H1 (cell line): ENCODE measurements at regions not wholly inside any gene's neighbourhood (a gene's known extent, or its start where the extent isn't known, plus 50 kb on each side); places are given as distances from the start of the nearest gene placed in this dataset.
A peak's percentile ranks its signal among the peaks of the same experiment; 100 is the strongest.

Experiments
- CTCF ChIA-PET: fragments of 300-600 bp; sonication (Branson Sonifier 250); formaldehyde crosslinking; loops from one replicate; lab custom pipeline; 2021; ENCODE audit not compliant: partially characterized antibody; lab: Charles Lee
- POLR2A ChIA-PET: fragments of 300-600 bp; sonication (Branson Sonifier 250); formaldehyde crosslinking; loops from one replicate; lab custom pipeline; 2021; ENCODE audit warnings: inconsistent platforms; ENCODE audit not compliant: partially characterized antibody; lab: Charles Lee
- DNase-seq, 2 experiments: peaks; one replicate each; pipeline versions ENCODE4 v3.0.0 to v3.0.0-alpha.2; 2010 to 2022; ENCODE audit warnings: low spot score in 2 of 2, low read depth in 1 of 2, mixed read lengths in 1 of 2
- FAIRE-seq: peaks from 2 replicates; lab custom pipeline; 2011; peaks lifted over from hg19 to GRCh38; lab: Jason Lieb, UNC
- H2AFZ ChIP-seq: 2 replicates; pipeline ENCODE4 v1.8.1; 2012; ENCODE audit warnings: low read length, inconsistent platforms
- H2AK5ac ChIP-seq: 2 replicates; pipeline ENCODE4 v1.6.1; 2013; ENCODE audit warnings: low read depth, low read length
- H2BK120ac ChIP-seq: replicated peaks from 2 replicates; pipeline ENCODE3; 2013; ENCODE audit warnings: low read depth, low read length, inconsistent platforms
- H2BK12ac ChIP-seq: 2 replicates; pipeline ENCODE4 v1.6.1; 2013; ENCODE audit warnings: low read depth, low read length
- H2BK15ac ChIP-seq: 2 replicates; pipeline ENCODE4 v1.6.1; 2013; ENCODE audit warnings: low read length
- H2BK20ac ChIP-seq: 2 replicates; pipeline ENCODE4 v1.6.1; 2013; ENCODE audit warnings: low read length
- H2BK5ac ChIP-seq: 2 replicates; pipeline ENCODE4 v1.6.1; 2013; ENCODE audit warnings: low read depth, low read length
- H3K14ac ChIP-seq: 2 replicates; pipeline ENCODE4 v1.6.1; 2013; ENCODE audit warnings: inconsistent platforms; ENCODE audit not compliant: insufficient read length
- H3K18ac ChIP-seq: 2 replicates; pipeline ENCODE4 v1.6.1; 2013; ENCODE audit warnings: low read length; ENCODE audit errors: extremely low read depth
- H3K23ac ChIP-seq: 2 replicates; pipeline ENCODE4 v1.6.1; 2013; ENCODE audit warnings: inconsistent platforms; ENCODE audit not compliant: insufficient read length
- H3K23me2 ChIP-seq: 2 replicates; pipeline ENCODE4 v1.6.1; 2013; ENCODE audit warnings: low read depth, low read length
- H3K27ac ChIP-seq: 2 replicates; pipeline ENCODE4 v1.6.1; 2011; ENCODE audit warnings: low read depth, low read length, inconsistent platforms
- H3K27me3 ChIP-seq, 4 experiments: replicated peaks in 1 of 4; 1 replicate in 1 of 4; 2 replicates in 3 of 4; pipeline versions ENCODE4 v1.6.1 to v1.8.1; 2011 to 2013; ENCODE audit warnings: low read length in 3 of 4, mild to moderate bottlenecking in 3 of 4, inconsistent platforms in 2 of 4, mixed read lengths in 2 of 4, moderate library complexity in 1 of 4; ENCODE audit not compliant: control insufficient read depth in 3 of 4, insufficient read depth in 3 of 4; ENCODE audit errors: extremely low read depth in 1 of 4
- H3K36me3 ChIP-seq, 4 experiments: 2 replicates each; pipeline versions ENCODE4 v1.6.1 to v1.8.1; 2011 to 2013; ENCODE audit warnings: mild to moderate bottlenecking in 4 of 4, low read length in 3 of 4, moderate library complexity in 2 of 4, control low read depth in 1 of 4, inconsistent platforms in 1 of 4; ENCODE audit not compliant: insufficient read depth in 4 of 4, control insufficient read depth in 2 of 4
- H3K4ac ChIP-seq: replicated peaks from 2 replicates; pipeline ENCODE3; 2013; ENCODE audit warnings: low read length, low read depth, mixed read lengths, inconsistent platforms; ENCODE audit not compliant: insufficient read length
- H3K4me1 ChIP-seq, 4 experiments: replicated peaks in 1 of 4; 1 replicate in 1 of 4; 2 replicates in 3 of 4; pipeline versions ENCODE4 v1.6.1 to v1.8.1; 2011 to 2013; ENCODE audit warnings: low read length in 3 of 4, inconsistent platforms in 2 of 4, mixed read lengths in 1 of 4; ENCODE audit not compliant: insufficient read depth in 4 of 4, control insufficient read depth in 3 of 4
- H3K4me2 ChIP-seq, 2 experiments: 2 replicates each; pipeline versions ENCODE4 v1.6.1 to v1.8.1; 2011 to 2013; ENCODE audit warnings: low read depth in 2 of 2, low read length in 2 of 2, control low read depth in 1 of 2, inconsistent platforms in 1 of 2, mild to moderate bottlenecking in 1 of 2; ENCODE audit not compliant: insufficient read depth in 1 of 2
- H3K4me3 ChIP-seq, 4 experiments: fragments of 200-600, 300-600 bp in 1 of 4; sonication (generic), shearing (Covaris generic), sonication (Bioruptor Twin) in 1 of 4; 2 replicates each; pipeline versions ENCODE4 v1.5.1 to v1.8.1; 2011 to 2016; ENCODE audit warnings: low read length in 4 of 4, low read depth in 3 of 4, control low read depth in 2 of 4, inconsistent platforms in 2 of 4, mild to moderate bottlenecking in 2 of 4, mixed read lengths in 1 of 4, moderate library complexity in 1 of 4; ENCODE audit not compliant: insufficient read depth in 2 of 4; ENCODE audit errors: extremely low read depth in 1 of 4
- H3K56ac ChIP-seq: replicated peaks from 2 replicates; pipeline ENCODE3; 2013; ENCODE audit warnings: low read depth, mild to moderate bottlenecking, mixed read lengths, low read length, inconsistent platforms; ENCODE audit not compliant: insufficient read length
- H3K79me1 ChIP-seq: 2 replicates; pipeline ENCODE4 v1.6.1; 2013; ENCODE audit warnings: low read depth, low read length, control low read depth
- H3K79me2 ChIP-seq, 2 experiments: 2 replicates each; pipeline versions ENCODE4 v1.6.1 to v1.8.1; 2012 to 2013; ENCODE audit warnings: low read length in 2 of 2, mild to moderate bottlenecking in 2 of 2, inconsistent platforms in 1 of 2; ENCODE audit not compliant: insufficient read depth in 2 of 2, control insufficient read depth in 1 of 2
- H3K9ac ChIP-seq, 4 experiments: replicated peaks in 1 of 4; 1 replicate in 1 of 4; 2 replicates in 3 of 4; pipeline versions ENCODE4 v1.6.1 to v1.8.1; 2011 to 2013; ENCODE audit warnings: low read depth in 3 of 4, low read length in 3 of 4, control low read depth in 2 of 4, mild to moderate bottlenecking in 2 of 4, moderate library complexity in 2 of 4, inconsistent platforms in 1 of 4; ENCODE audit errors: extremely low read depth in 1 of 4
- H3K9me3 ChIP-seq, 2 experiments: 2 replicates each; pipeline versions ENCODE4 v1.6.1 to v1.8.1; 2012 to 2013; ENCODE audit warnings: mild to moderate bottlenecking in 2 of 2, moderate library complexity in 2 of 2, control low read depth in 1 of 2, inconsistent platforms in 1 of 2, low read depth in 1 of 2, low read length in 1 of 2, mixed read lengths in 1 of 2; ENCODE audit not compliant: insufficient read depth in 2 of 2
- H4K20me1 ChIP-seq, 2 experiments: replicated peaks in 1 of 2; 2 replicates each; pipeline versions ENCODE3 to v1.8.1; 2011 to 2013; ENCODE audit warnings: inconsistent platforms in 2 of 2, low read length in 2 of 2, mild to moderate bottlenecking in 1 of 2; ENCODE audit not compliant: insufficient read depth in 2 of 2, control insufficient read depth in 1 of 2
- H4K5ac ChIP-seq: 2 replicates; pipeline ENCODE4 v1.6.1; 2013; ENCODE audit warnings: low read length, low read depth, mixed read lengths, inconsistent platforms; ENCODE audit not compliant: insufficient read length
- H4K8ac ChIP-seq: 2 replicates; pipeline ENCODE4 v1.8.0; 2013; ENCODE audit warnings: mild to moderate bottlenecking, moderate library complexity, low read length, inconsistent platforms; ENCODE audit not compliant: insufficient read depth; ENCODE audit errors: extremely low read depth
- H4K91ac ChIP-seq: replicated peaks from 2 replicates; pipeline ENCODE3; 2013; ENCODE audit warnings: low read length, mixed read lengths, inconsistent platforms; ENCODE audit not compliant: insufficient read length
- ASH2L ChIP-seq: fragments of 200-600, 300-600 bp; sonication (generic); IDR thresholded peaks from one replicate; pipeline ENCODE4 v1.7.1; 2017; ENCODE audit warnings: low read length
- CTCF ChIP-seq, 3 experiments: IDR thresholded peaks; 1 replicate in 2 of 3; 2 replicates in 1 of 3; pipeline versions ENCODE4 v1.5.1 to v1.6.1; 2011; ENCODE audit warnings: low read length in 3 of 3, mild to moderate bottlenecking in 3 of 3, inconsistent platforms in 2 of 3, low read depth in 1 of 3, moderate library complexity in 1 of 3; ENCODE audit not compliant: insufficient read depth in 1 of 3; ENCODE audit errors: control extremely low read depth in 1 of 3
- HDAC2 ChIP-seq, 2 experiments: fragments of 300-600 bp in 1 of 2; sonication (generic) in 1 of 2; IDR thresholded peaks; 2 replicates each; pipeline ENCODE4 v1.6.1; 2011 to 2012; ENCODE audit warnings: low read depth in 2 of 2, low read length in 2 of 2, mild to moderate bottlenecking in 2 of 2, moderate library complexity in 2 of 2, borderline replicate concordance in 1 of 2, inconsistent platforms in 1 of 2
- JUND ChIP-seq: IDR thresholded peaks from 2 replicates; pipeline ENCODE4 v1.6.1; 2011; ENCODE audit warnings: mild to moderate bottlenecking, improper control_type of control experiment, low read length
- KDM4A ChIP-seq: IDR thresholded peaks from one replicate; pipeline ENCODE4 v1.7.1; 2012; ENCODE audit warnings: low read depth, mild to moderate bottlenecking, moderate library complexity, low read length, inconsistent platforms; ENCODE audit not compliant: severe bottlenecking
- PHF8 ChIP-seq: fragments of 200-600 bp; sonication (generic); conservative IDR thresholded peaks from 2 replicates; pipeline ENCODE4 v1.7.1; 2012; ENCODE audit warnings: low read depth, mild to moderate bottlenecking, inconsistent platforms, low read length, moderate library complexity
- SAP30 ChIP-seq: fragments of 300-600 bp; sonication (generic); IDR thresholded peaks from 2 replicates; pipeline ENCODE4 v1.7.1; 2012; ENCODE audit warnings: low read length, moderate library complexity, mild to moderate bottlenecking, inconsistent platforms; ENCODE audit not compliant: insufficient read depth, insufficient replicate concordance
- SIRT6 ChIP-seq: IDR thresholded peaks from one replicate; pipeline ENCODE4 v1.7.1; 2012; ENCODE audit warnings: low read length, inconsistent platforms
- SP4 ChIP-seq: IDR thresholded peaks from 2 replicates; pipeline ENCODE4 v1.6.1; 2012; ENCODE audit warnings: low read length, inconsistent platforms
- SUZ12 ChIP-seq: fragments of 200-600 bp; sonication (generic); IDR thresholded peaks from 2 replicates; pipeline ENCODE4 v1.6.1; 2012; ENCODE audit warnings: mild to moderate bottlenecking, inconsistent platforms, low read length, moderate library complexity, mixed read lengths
- TAF1 ChIP-seq: IDR thresholded peaks from 2 replicates; pipeline ENCODE4 v1.6.1; 2011; ENCODE audit warnings: mild to moderate bottlenecking, low read depth, low read length
- TBP ChIP-seq: IDR thresholded peaks from 2 replicates; pipeline ENCODE4 v1.6.1; 2011; ENCODE audit warnings: low read depth, low read length, improper control_type of control experiment
- WGBS, 2 experiments: shearing (Covaris generic) in 1 of 2; methylation state at CpG; one replicate each; pipeline versions ENCODE4 v1.1.6 to v1.1.7; 2013 to 2015; ENCODE audit warnings: low lambda C conversion rate in 2 of 2, mixed read lengths in 2 of 2, inconsistent platforms in 1 of 2, low coverage in 1 of 2, missing lambda C conversion rate in 1 of 2; ENCODE audit not compliant: insufficient replicate concordance in 2 of 2, insufficient coverage in 1 of 2, insufficient read length in 1 of 2; ENCODE audit errors: extremely low coverage in 1 of 2, missing lambda C conversion rate in 1 of 2; 5-methylcytosine and 5-hydroxymethylcytosine counted together

- 0 out of 2 replicates have a peak overlapping the region, but pooled peaks have one; percentile 6 for H2AK5ac ChIP-seq
- H3K23ac ChIP-seq: no peak overlapping the region
- H3K4me2 ChIP-seq: no peak overlapping the region
- no peak overlapping the region for H4K8ac ChIP-seq
- no peaks in the 10 kb centered on the region for H3K36me3 ChIP-seq
- FAIRE-seq (no peak), DNase-seq (no peak)
- no peaks in the 10 kb centered on the region for H3K23me2 ChIP-seq
- no peaks in the 10 kb centered on the region for H3K27me3 ChIP-seq
- H2BK12ac ChIP-seq: no peak overlapping the region
- H3K9ac ChIP-seq: no peak overlapping the region
- ChIA-PET CTCF (interaction anchor here (0.7 to 1.5 kb wide), 3 partner anchors 13 to 114 kb away, joined by 3 to 6 read pairs (median 3); no protein-coding TSS in a partner anchor), POLR2A (interaction anchor here (0.5 kb wide), 1 partner anchor 14 kb away, joined by 3 read pairs; no protein-coding TSS in a partner anchor)
- H3K4me3 ChIP-seq: no peak overlapping the region
- no peaks in the 10 kb centered on the region for H3K9me3 ChIP-seq
- peaks cover 0 to 3% (median 1%) of the 10 kb centered on the region in 4 experiments; a peak in 2 of 7 replicates for H3K4me1 ChIP-seq
- H4K5ac ChIP-seq: no peak overlapping the region
- H2BK15ac ChIP-seq: no peak overlapping the region
- 90% methylated on average over 4 of the region's 4 CpGs; no CpG with 5 or more reads in 1 of the 2 experiments for WGBS, 2 experiments
- no peak overlapping the region for H3K14ac ChIP-seq
- H3K4ac ChIP-seq: no peak overlapping the region
- no peak overlapping the region for H2BK120ac ChIP-seq
- H3K27ac ChIP-seq: no peak overlapping the region
- H3K56ac ChIP-seq: no peak overlapping the region
- H4K91ac ChIP-seq: no peak overlapping the region
- no peak overlapping the region for H2BK20ac ChIP-seq
- no peaks in the 10 kb centered on the region for H4K20me1 ChIP-seq
- H3K79me2 ChIP-seq: no peaks in the 10 kb centered on the region
- H3K18ac ChIP-seq: no peak overlapping the region
- H2BK5ac ChIP-seq: no peak overlapping the region
- H3K79me1 ChIP-seq: no peaks in the 10 kb centered on the region
- H2AFZ ChIP-seq: no peak overlapping the region
- TF ChIP-seq HDAC2 (IDR thresholded peaks at IDR 0.05; ENCODE audit: borderline replicate concordance in 1 of 2, low read depth in 2 of 2, low read length in 2 of 2): no peak
- no peak for TF ChIP-seq KDM4A
- TF ChIP-seq ASH2L: no peak
- no peak for TF ChIP-seq SAP30
- no peak for TF ChIP-seq SIRT6
- TF ChIP-seq PHF8: no peak
- no peak for TF ChIP-seq JUND
- TF ChIP-seq SP4: no peak
- TF ChIP-seq SUZ12: no peak
- no peak for TF ChIP-seq CTCF (IDR thresholded peaks at IDR 0.05; ENCODE audit: control extremely low read depth in 1 of 3, insufficient read depth in 1 of 3, low read depth in 1 of 3, low read length in 3 of 3)
- TF ChIP-seq TAF1: no peak
- TF ChIP-seq TBP: no peak
These were observed 114.1 kb upstream of the STX18 start for GRCh38 chr4:4655901-4656300.
